Panc1 (cell line): ENCODE measurements at regions not wholly inside any gene's neighbourhood (a gene's known extent, or its start where the extent isn't known, plus 50 kb on each side); places are given as distances from the start of the nearest gene placed in this dataset.

Experiments used
- ATAC-seq: fragments of 200-7000 bp; cut with Tn5 transposase; 2 replicates; pipeline ENCODE4 v1.9.1; 2020; ENCODE audit warnings: mild to moderate bottlenecking, moderate library complexity
- BruUV-seq: library from RNA; stranded (reverse); fragments of 400-500 nt; replicated peaks from 2 replicates; lab custom pipeline; 2021; lab: Mats Ljungman, UMichigan
- CTCF ChIA-PET: fragments of 300-600 bp; sonication (Branson Sonifier 250); formaldehyde crosslinking; loops from one replicate; lab custom pipeline; 2022; ENCODE audit warnings: antibody characterized with exemption; lab: Charles Lee
- POLR2A ChIA-PET: fragments of 300-600 bp; sonication (Branson Sonifier 250); formaldehyde crosslinking; loops from one replicate; lab custom pipeline; 2022; ENCODE audit warnings: antibody characterized with exemption; lab: Charles Lee
- DNase-seq: peaks from one replicate; pipeline ENCODE4 v3.0.0-alpha.2; 2010; ENCODE audit warnings: low read depth, low spot score
- H3K27ac ChIP-seq: 2 replicates; pipeline ENCODE4 v1.5.1; 2011; ENCODE audit warnings: mild to moderate bottlenecking, low read length, inconsistent platforms
- H3K27me3 ChIP-seq: fragments of 200-500 bp; sonication (Bioruptor generic); 2 replicates; pipeline ENCODE4 v1.6.0; 2014; ENCODE audit warnings: low read length, inconsistent platforms; ENCODE audit not compliant: control insufficient read depth, insufficient read depth
- H3K36me3 ChIP-seq: fragments of 200-500 bp; sonication (Bioruptor generic); 2 replicates; pipeline ENCODE4 v1.5.1; 2014; ENCODE audit warnings: inconsistent platforms, mild to moderate bottlenecking, low read length, moderate library complexity; ENCODE audit not compliant: control insufficient read depth, insufficient read depth
- H3K4me1 ChIP-seq: 2 replicates; pipeline ENCODE4 v1.5.1; 2011; ENCODE audit warnings: inconsistent platforms, mild to moderate bottlenecking, low read length, moderate library complexity; ENCODE audit not compliant: control insufficient read depth, insufficient read depth
- H3K4me3 ChIP-seq, 2 experiments: 2 replicates each; pipeline ENCODE4 v1.5.1; 2011 to 2012; ENCODE audit warnings: low read depth in 2 of 2, low read length in 2 of 2, mild to moderate bottlenecking in 2 of 2, inconsistent platforms in 1 of 2, moderate library complexity in 1 of 2
- H3K9me3 ChIP-seq: fragments of 200-500 bp; sonication (Bioruptor generic); 2 replicates; pipeline ENCODE4 v1.5.1; 2014; ENCODE audit warnings: low read depth, mild to moderate bottlenecking, inconsistent platforms, low read length, moderate library complexity; ENCODE audit not compliant: control insufficient read depth, insufficient read depth
- CTCF ChIP-seq: fragments of 450-650 bp; IDR thresholded peaks from 2 replicates; pipeline ENCODE4 v1.5.1; 2017; ENCODE audit warnings: mild to moderate bottlenecking
- POLR2AphosphoS5 ChIP-seq: IDR thresholded peaks from 2 replicates; pipeline ENCODE4 v1.6.1; 2012; ENCODE audit warnings: mild to moderate bottlenecking, low read depth, low read length, moderate library complexity
- REST ChIP-seq, 2 experiments: IDR thresholded peaks; 2 replicates each; pipeline ENCODE4 v1.6.1; 2011 to 2012; ENCODE audit warnings: low read depth in 2 of 2, control low read depth in 1 of 2, low read length in 1 of 2, mild to moderate bottlenecking in 1 of 2, moderate library complexity in 1 of 2; ENCODE audit not compliant: insufficient read depth in 1 of 2
- SIN3A ChIP-seq: IDR thresholded peaks from 2 replicates; pipeline ENCODE4 v1.6.1; 2012; ENCODE audit warnings: low read depth, mild to moderate bottlenecking, low read length, moderate library complexity, borderline replicate concordance; ENCODE audit not compliant: insufficient read depth
- TCF7L2 ChIP-seq: IDR thresholded peaks from 2 replicates; pipeline ENCODE4 v1.6.1; 2011; ENCODE audit warnings: mild to moderate bottlenecking, low read depth, low read length, inconsistent platforms
- in situ Hi-C: cut with HindIII; loops from 2 replicates; pipeline ENCODE4 v1.10.0; 2016; ENCODE audit warnings: low sequenced_read_pairs, low pct_unique_long_range_greater_than_20kb
- intact Hi-C: fragments of 100-400 bp; cut with micrococcal nuclease; formaldehyde crosslinking; loops from one replicate; pipeline ENCODE4 v1.10.0; 2022; ENCODE audit not compliant: unreplicated experiment

DNA sequence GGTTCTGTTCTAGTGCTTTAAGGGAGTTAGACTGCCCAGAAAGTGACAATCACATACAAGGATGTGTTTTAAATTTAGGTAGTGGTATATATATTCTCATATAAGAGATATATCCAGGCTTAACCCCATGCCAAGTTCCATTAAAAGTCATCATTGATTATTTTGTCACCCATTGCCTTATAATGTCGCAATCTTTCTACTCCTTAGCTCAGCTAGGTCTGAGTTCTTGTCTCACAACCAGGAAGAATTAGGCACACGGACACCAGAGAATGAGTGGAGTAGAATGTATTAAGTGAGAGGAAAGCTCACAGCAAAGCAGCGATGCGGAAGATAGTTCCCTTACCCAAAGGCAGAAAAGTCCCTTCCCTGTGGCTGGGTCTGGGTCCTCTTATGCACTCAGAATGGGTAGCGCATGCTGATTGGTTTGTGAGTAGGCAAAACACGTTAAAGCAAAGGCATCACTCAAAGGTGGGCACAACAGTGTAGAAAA, 197.2 kb upstream of the AHR start:
- in situ Hi-C loops: no loop called here
- H3K36me3 ChIP-seq: no peaks in the 10 kb centered on the region
- H3K4me1 ChIP-seq: 0 out of 2 replicates have a peak, but pooled peaks cover 3% of the 10 kb centered on the region
- ChIA-PET POLR2A (no interaction called here), CTCF (no interaction called here)
- no peak for DNase-seq
- H3K4me3 ChIP-seq: no peak overlapping the region
- intact Hi-C loops: no loop called here
- no peak for ATAC-seq
- H3K27me3 ChIP-seq: no peaks in the 10 kb centered on the region
- H3K27ac ChIP-seq: no peak overlapping the region
- TF ChIP-seq REST (IDR thresholded peaks at IDR 0.05; ENCODE audit: insufficient read depth in 1 of 2, low read depth in 2 of 2, low read length in 1 of 2) (no peak), CTCF (no peak), TCF7L2 (no peak), SIN3A (no peak), POLR2AphosphoS5 (no peak)
- BruUV-seq: no TSS peak
- 0 out of 2 replicates have a peak, but pooled peaks cover 2% of the 10 kb centered on the region for H3K9me3 ChIP-seq

- no peak for ATAC-seq
- in situ Hi-C loops: no loop called here
- no peak for DNase-seq
- intact Hi-C loops: no loop called here
- Histone ChIP-seq H3K4me3 (no peak overlapping the region), H3K9me3 (0 out of 2 replicates have a peak, but pooled peaks cover 2% of the 10 kb centered on the region), H3K4me1 (peaks cover 8% of the 10 kb centered on the region; the same call in 1 of the 2 replicates), H3K36me3 (no peaks in the 10 kb centered on the region), H3K27ac (no peak overlapping the region), H3K27me3 (no peaks in the 10 kb centered on the region)
- ChIA-PET POLR2A (no interaction called here), CTCF (no interaction called here)
- BruUV-seq: no TSS peak
- no peak for TF ChIP-seq REST (IDR thresholded peaks at IDR 0.05; ENCODE audit: insufficient read depth in 1 of 2, low read depth in 2 of 2, low read length in 1 of 2)
- no peak for TF ChIP-seq CTCF
- TF ChIP-seq TCF7L2: no peak
- TF ChIP-seq SIN3A: no peak
- no peak for TF ChIP-seq POLR2AphosphoS5
Measured at GRCh38 chr7:17103170-17103569, 195.3 kb upstream of the AHR start.
